K562 (cell line): ENCODE measurements at regions not wholly inside any gene's neighbourhood (a gene's known extent, or its start where the extent isn't known, plus 50 kb on each side); places are given as distances from the start of the nearest gene placed in this dataset.

Experiments
- ATF7 ChIP-seq: fragments of 450-650 bp; IDR thresholded peaks from 2 replicates; pipeline ENCODE4 v1.7.1; 2014; ENCODE audit warnings: mild to moderate bottlenecking, moderate library complexity
- BHLHE40 ChIP-seq: IDR thresholded peaks from 2 replicates; pipeline ENCODE4 v1.6.1; 2011; ENCODE audit warnings: low read length, improper control_type of control experiment
- CBFB ChIP-seq: sonication (generic); formaldehyde crosslinking; IDR thresholded peaks from 2 replicates; pipeline ENCODE4 v1.4.0; 2020; ENCODE audit warnings: mild to moderate bottlenecking, missing genetic modification reagents
- DIDO1 ChIP-seq: fragments of 450-650 bp; IDR thresholded peaks from 2 replicates; pipeline ENCODE4 v1.6.1; 2016; ENCODE audit warnings: low read depth, missing biosample characterization, missing genetic modification characterization
- HIVEP1 ChIP-seq: fragments of 250-450 bp; sonication (Bioruptor Pico); IDR thresholded peaks from 2 replicates; pipeline ENCODE4 v1.4.0; 2020; ENCODE audit warnings: mild to moderate bottlenecking
- KLF10 ChIP-seq: fragments of 250-450 bp; sonication (Bioruptor Pico); IDR thresholded peaks from 2 replicates; pipeline ENCODE4 v1.6.1; 2021; ENCODE audit warnings: matching md5 sums
- NBN ChIP-seq: fragments of 450-650 bp; IDR thresholded peaks from 2 replicates; pipeline ENCODE4 v1.6.1; 2016; ENCODE audit warnings: low read depth, mild to moderate bottlenecking
- PRPF4 ChIP-seq: fragments of 200-400 bp; formaldehyde crosslinking; IDR thresholded peaks from one replicate; pipeline ENCODE4 v1.6.1; 2017; ENCODE audit warnings: low read length, low read depth, mild to moderate bottlenecking; ENCODE audit not compliant: insufficient read depth, poor library complexity, severe bottlenecking
- SAFB2 ChIP-seq: fragments of 200-400 bp; formaldehyde crosslinking; IDR thresholded peaks from 2 replicates; pipeline ENCODE4 v1.6.1; 2018; ENCODE audit warnings: borderline replicate concordance, low read length, low read depth, moderate library complexity; ENCODE audit not compliant: severe bottlenecking
- SUPT5H ChIP-seq: fragments of 450-650 bp; IDR thresholded peaks from 2 replicates; pipeline ENCODE4 v1.6.1; 2016
- TF ChIP-seq, protein P1 (sequence below): fragments of 450-650 bp; IDR thresholded peaks from 2 replicates; pipeline ENCODE4 v1.6.1; 2017; ENCODE audit warnings: mild to moderate bottlenecking, moderate library complexity
- TF ChIP-seq, protein P2 (sequence below): fragments of 250-450 bp; sonication (Bioruptor Pico); IDR thresholded peaks from 2 replicates; pipeline ENCODE4 v1.8.0; 2021; ENCODE audit warnings: moderate library complexity, mild to moderate bottlenecking, inconsistent platforms
- TF ChIP-seq, protein P3 (sequence below): fragments of 450-650 bp; formaldehyde crosslinking; IDR thresholded peaks from 2 replicates; pipeline ENCODE4 v1.4.0; 2020; ENCODE audit warnings: mild to moderate bottlenecking, moderate library complexity
- TF ChIP-seq, protein P4 (sequence below), 2 experiments: fragments of 450-650 bp in 1 of 2; IDR thresholded peaks; 2 replicates each; pipeline ENCODE4 v1.6.1; 2011 to 2017; ENCODE audit warnings: low read depth in 2 of 2, antibody characterized with exemption in 1 of 2, borderline replicate concordance in 1 of 2, low read length in 1 of 2, mild to moderate bottlenecking in 1 of 2, mixed read lengths in 1 of 2; ENCODE audit not compliant: control insufficient read depth in 1 of 2
- TF ChIP-seq, protein P5 (sequence below): fragments of 250-450 bp; sonication (Bioruptor Pico); IDR thresholded peaks from 2 replicates; pipeline ENCODE4 v1.5.0; 2020; ENCODE audit warnings: mild to moderate bottlenecking
- TF ChIP-seq, protein P6 (sequence below): sonication (generic); formaldehyde crosslinking; IDR thresholded peaks from 2 replicates; pipeline ENCODE4 v1.8.0; 2023; ENCODE audit warnings: mild to moderate bottlenecking, missing genetic modification reagents

DNA sequence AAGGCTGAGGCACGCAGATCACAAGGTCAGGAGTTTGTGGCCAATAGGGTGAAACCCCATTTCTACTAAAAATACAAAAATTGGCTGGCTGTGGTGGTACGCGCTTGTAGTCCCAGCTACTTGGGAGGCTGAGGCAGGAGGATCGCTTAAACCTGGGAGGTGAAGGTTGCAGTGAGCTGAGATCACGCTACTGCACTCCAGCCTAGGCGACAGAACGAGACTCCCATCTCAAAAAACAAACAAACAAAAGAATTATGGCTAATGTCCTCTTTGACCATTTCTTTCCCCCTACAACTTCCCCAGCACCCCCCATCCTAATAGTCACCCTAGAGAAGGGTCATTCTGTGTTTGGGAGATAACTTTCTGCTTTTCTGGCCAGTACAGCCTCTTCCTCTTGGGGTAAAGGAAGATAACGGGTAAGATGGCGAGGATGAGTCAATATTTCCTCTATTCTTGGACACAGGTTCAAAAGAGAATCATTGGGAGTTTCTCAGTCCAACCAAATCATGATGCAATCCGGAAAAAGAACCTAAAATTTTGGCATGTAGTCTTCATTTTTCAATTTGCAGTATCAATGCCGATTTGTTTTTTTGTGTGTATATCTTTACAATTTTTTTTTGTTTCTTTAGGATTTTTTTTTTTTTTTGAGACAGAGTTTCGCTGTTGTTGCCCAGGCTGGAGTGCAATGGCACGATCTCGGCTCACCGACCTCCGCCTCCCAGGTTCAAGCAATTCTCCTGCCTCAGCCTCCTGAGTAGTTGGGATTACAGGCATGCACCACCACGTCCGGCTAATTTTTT lies 107.6 kb upstream of the MED13 start (continued):
- TF ChIP-seq, protein P1, sequence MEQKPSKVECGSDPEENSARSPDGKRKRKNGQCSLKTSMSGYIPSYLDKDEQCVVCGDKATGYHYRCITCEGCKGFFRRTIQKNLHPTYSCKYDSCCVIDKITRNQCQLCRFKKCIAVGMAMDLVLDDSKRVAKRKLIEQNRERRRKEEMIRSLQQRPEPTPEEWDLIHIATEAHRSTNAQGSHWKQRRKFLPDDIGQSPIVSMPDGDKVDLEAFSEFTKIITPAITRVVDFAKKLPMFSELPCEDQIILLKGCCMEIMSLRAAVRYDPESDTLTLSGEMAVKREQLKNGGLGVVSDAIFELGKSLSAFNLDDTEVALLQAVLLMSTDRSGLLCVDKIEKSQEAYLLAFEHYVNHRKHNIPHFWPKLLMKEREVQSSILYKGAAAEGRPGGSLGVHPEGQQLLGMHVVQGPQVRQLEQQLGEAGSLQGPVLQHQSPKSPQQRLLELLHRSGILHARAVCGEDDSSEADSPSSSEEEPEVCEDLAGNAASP, result peak; percentile 77
- TF ChIP-seq NBN (peak; percentile 84), BHLHE40 (peak; percentile 60), CBFB (CRISPR knock-in tag) (no peak), HIVEP1 (CRISPR knock-in tag) (no peak), KLF10 (CRISPR knock-in tag) (no peak), SAFB2 (no peak), ATF7 (peak; percentile 91), PRPF4 (no peak), DIDO1 (tag) (no peak), SUPT5H (no peak)
- TF ChIP-seq, protein P2, sequence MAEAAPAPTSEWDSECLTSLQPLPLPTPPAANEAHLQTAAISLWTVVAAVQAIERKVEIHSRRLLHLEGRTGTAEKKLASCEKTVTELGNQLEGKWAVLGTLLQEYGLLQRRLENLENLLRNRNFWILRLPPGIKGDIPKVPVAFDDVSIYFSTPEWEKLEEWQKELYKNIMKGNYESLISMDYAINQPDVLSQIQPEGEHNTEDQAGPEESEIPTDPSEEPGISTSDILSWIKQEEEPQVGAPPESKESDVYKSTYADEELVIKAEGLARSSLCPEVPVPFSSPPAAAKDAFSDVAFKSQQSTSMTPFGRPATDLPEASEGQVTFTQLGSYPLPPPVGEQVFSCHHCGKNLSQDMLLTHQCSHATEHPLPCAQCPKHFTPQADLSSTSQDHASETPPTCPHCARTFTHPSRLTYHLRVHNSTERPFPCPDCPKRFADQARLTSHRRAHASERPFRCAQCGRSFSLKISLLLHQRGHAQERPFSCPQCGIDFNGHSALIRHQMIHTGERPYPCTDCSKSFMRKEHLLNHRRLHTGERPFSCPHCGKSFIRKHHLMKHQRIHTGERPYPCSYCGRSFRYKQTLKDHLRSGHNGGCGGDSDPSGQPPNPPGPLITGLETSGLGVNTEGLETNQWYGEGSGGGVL (CRISPR knock-in tag), result no peak
- TF ChIP-seq, protein P3, sequence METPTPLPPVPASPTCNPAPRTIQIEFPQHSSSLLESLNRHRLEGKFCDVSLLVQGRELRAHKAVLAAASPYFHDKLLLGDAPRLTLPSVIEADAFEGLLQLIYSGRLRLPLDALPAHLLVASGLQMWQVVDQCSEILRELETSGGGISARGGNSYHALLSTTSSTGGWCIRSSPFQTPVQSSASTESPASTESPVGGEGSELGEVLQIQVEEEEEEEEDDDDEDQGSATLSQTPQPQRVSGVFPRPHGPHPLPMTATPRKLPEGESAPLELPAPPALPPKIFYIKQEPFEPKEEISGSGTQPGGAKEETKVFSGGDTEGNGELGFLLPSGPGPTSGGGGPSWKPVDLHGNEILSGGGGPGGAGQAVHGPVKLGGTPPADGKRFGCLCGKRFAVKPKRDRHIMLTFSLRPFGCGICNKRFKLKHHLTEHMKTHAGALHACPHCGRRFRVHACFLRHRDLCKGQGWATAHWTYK (CRISPR knock-in tag), result no peak
- TF ChIP-seq, protein P4, sequence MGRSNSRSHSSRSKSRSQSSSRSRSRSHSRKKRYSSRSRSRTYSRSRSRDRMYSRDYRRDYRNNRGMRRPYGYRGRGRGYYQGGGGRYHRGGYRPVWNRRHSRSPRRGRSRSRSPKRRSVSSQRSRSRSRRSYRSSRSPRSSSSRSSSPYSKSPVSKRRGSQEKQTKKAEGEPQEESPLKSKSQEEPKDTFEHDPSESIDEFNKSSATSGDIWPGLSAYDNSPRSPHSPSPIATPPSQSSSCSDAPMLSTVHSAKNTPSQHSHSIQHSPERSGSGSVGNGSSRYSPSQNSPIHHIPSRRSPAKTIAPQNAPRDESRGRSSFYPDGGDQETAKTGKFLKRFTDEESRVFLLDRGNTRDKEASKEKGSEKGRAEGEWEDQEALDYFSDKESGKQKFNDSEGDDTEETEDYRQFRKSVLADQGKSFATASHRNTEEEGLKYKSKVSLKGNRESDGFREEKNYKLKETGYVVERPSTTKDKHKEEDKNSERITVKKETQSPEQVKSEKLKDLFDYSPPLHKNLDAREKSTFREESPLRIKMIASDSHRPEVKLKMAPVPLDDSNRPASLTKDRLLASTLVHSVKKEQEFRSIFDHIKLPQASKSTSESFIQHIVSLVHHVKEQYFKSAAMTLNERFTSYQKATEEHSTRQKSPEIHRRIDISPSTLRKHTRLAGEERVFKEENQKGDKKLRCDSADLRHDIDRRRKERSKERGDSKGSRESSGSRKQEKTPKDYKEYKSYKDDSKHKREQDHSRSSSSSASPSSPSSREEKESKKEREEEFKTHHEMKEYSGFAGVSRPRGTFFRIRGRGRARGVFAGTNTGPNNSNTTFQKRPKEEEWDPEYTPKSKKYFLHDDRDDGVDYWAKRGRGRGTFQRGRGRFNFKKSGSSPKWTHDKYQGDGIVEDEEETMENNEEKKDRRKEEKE (IDR thresholded peaks at IDR 0.05; ENCODE audit: borderline replicate concordance in 1 of 2, control insufficient read depth in 1 of 2, low read depth in 2 of 2, low read length in 1 of 2), result no peak
- TF ChIP-seq, protein P5, sequence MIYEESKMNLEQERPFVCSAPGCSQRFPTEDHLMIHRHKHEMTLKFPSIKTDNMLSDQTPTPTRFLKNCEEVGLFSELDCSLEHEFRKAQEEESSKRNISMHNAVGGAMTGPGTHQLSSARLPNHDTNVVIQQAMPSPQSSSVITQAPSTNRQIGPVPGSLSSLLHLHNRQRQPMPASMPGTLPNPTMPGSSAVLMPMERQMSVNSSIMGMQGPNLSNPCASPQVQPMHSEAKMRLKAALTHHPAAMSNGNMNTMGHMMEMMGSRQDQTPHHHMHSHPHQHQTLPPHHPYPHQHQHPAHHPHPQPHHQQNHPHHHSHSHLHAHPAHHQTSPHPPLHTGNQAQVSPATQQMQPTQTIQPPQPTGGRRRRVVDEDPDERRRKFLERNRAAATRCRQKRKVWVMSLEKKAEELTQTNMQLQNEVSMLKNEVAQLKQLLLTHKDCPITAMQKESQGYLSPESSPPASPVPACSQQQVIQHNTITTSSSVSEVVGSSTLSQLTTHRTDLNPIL, result no peak
- TF ChIP-seq, protein P6, sequence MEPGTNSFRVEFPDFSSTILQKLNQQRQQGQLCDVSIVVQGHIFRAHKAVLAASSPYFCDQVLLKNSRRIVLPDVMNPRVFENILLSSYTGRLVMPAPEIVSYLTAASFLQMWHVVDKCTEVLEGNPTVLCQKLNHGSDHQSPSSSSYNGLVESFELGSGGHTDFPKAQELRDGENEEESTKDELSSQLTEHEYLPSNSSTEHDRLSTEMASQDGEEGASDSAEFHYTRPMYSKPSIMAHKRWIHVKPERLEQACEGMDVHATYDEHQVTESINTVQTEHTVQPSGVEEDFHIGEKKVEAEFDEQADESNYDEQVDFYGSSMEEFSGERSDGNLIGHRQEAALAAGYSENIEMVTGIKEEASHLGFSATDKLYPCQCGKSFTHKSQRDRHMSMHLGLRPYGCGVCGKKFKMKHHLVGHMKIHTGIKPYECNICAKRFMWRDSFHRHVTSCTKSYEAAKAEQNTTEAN (CRISPR knock-in tag), result no peak
